ENCODE measurements at regions not wholly inside any gene's neighbourhood (a gene's known extent, or its start where the extent isn't known, plus 50 kb on each side); places are given as distances from the start of the nearest gene placed in this dataset.

GRCh38 chr12:111154147-111154834 is 214.6 kb downstream of the PHETA1 start:
- DNase-seq (ENCODE audit: low spot score) (no peak), ATAC-seq (ENCODE audit: low FRiP score) (no peak)
- TF ChIP-seq, protein P1, sequence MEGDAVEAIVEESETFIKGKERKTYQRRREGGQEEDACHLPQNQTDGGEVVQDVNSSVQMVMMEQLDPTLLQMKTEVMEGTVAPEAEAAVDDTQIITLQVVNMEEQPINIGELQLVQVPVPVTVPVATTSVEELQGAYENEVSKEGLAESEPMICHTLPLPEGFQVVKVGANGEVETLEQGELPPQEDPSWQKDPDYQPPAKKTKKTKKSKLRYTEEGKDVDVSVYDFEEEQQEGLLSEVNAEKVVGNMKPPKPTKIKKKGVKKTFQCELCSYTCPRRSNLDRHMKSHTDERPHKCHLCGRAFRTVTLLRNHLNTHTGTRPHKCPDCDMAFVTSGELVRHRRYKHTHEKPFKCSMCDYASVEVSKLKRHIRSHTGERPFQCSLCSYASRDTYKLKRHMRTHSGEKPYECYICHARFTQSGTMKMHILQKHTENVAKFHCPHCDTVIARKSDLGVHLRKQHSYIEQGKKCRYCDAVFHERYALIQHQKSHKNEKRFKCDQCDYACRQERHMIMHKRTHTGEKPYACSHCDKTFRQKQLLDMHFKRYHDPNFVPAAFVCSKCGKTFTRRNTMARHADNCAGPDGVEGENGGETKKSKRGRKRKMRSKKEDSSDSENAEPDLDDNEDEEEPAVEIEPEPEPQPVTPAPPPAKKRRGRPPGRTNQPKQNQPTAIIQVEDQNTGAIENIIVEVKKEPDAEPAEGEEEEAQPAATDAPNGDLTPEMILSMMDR (IDR thresholded peaks at IDR 0.05) = no peak

DNA sequence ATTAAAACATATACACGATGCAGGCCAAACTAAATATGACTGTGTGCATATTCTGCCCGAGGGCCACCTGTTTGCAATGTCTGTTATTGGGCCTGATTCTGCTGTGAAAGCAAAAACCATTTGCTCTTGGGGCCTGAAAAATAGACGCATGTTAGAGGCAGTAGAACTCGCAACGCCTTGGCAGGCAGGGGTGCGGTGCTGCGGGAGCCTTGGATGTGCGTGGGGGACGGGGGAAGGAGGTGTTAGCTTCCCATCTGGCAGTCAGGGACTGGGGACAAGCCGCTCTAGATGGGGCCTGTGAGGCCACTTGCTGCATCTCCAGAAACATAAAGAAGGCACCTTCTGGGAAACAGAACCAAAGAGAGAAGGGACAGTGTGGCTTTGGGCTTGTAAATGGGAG is 216.3 kb downstream of the PHETA1 start:
- TF ChIP-seq, protein P1 (IDR thresholded peaks at IDR 0.05) = no peak
- ATAC-seq (ENCODE audit: low FRiP score) = no peak
- no peak for DNase-seq (ENCODE audit: low spot score)

DNA sequence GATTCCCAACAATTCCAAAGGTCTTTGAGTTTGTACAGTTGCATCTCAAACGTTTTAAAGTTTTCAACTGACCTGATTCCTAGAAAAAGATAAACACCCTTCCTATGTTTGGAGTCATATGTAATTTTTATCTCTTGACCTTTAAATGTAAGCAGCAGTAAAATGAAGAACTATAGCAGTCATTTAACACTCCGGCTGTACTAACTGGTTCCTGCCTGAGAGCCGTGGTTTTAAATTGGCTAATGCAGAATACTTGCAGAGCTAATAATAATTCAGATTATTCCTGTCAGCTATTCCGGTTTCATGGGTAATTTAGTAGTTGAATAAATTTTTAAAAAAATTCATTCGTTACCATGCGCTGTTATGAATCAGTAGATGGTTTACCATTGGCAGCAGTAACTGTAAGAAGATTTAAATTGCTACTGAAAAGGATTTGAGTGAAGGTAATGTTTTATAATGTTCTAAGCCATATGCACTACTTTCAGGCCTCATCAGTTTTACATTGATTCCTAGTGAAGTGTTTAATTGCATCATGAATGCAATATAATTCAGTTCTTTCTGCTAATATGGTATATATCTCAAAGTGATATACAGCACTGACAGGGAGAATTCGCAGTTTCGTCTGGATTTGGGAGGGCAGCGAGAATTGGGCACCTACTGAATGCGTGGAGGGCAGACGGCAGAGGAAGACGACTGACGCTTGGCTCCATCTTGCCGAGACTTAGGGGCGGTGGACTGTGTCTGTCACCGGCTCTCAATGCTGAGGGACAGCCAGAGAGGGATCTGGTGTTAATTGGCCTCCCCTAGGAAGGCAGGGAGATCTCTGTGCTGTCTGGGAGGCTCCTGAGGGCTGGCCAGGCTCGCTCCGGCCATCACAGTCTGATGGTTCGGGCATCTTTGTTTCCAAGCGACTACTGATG is 217.7 kb downstream of the PHETA1 start:
- TF ChIP-seq, protein P1 (IDR thresholded peaks at IDR 0.05) = no peak
- DNase-seq (ENCODE audit: low spot score) (no peak), ATAC-seq (ENCODE audit: low FRiP score) (no peak)

DNA sequence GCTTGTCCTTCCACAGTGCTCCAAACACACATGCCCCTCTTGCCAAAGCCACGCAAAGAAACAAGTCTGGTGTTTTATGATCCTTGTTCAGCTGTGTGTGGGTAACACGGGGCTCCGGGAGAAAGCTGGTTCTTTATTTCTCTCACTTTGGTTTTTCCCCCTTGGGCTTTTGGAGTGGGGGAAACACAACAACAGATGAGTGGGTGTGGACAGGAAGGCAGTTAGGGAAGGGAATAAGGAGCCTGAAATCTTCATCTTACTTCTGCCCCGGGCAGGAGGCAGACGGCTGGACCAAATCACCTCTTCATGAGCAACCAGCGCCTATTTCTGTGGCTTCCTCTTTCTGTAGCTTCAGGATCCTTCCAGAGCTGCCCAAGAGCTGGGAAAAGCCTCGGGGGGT is 218.5 kb downstream of the PHETA1 start:
- ATAC-seq (ENCODE audit: low FRiP score) = no peak
- no peak for DNase-seq (ENCODE audit: low spot score)
- TF ChIP-seq, protein P1 (IDR thresholded peaks at IDR 0.05) = no peak

DNA sequence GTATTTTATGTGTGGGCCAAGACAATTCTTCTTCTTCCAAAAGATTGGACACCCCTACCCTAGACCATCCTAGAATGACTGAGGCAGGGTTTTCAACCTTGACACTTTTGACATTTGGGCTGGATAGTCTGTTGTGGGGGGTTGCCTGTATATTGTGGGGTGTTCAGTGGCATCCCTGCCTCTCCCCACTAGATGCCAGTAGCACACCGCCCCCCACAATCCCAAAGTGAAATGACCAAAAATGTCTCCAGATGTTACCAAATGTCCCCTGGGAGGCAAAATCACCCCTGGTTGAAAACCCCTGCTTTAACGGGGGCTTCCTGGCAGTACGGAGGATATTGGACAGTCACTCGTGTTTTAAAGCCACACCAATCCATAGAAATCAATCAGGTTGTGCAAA is 219.6 kb downstream of the PHETA1 start:
- TF ChIP-seq, protein P1 (IDR thresholded peaks at IDR 0.05) = no peak
- ATAC-seq (ENCODE audit: low FRiP score) (no peak), DNase-seq (ENCODE audit: low spot score) (no peak)

GRCh38 chr12:111148005-111148404 is 220.9 kb downstream of the PHETA1 start:
- TF ChIP-seq, protein P1 (IDR thresholded peaks at IDR 0.05) = no peak
- no peak for DNase-seq (ENCODE audit: low spot score)
- ATAC-seq (ENCODE audit: low FRiP score) = no peak

All from omental fat pad (tissue), 3 donors.